GM18867 (cell line): ENCODE measurements at regions not wholly inside any gene's neighbourhood (a gene's known extent, or its start where the extent isn't known, plus 50 kb on each side); places are given as distances from the start of the nearest gene placed in this dataset.

Experiments
- ATAC-seq: cut with Tn5 transposase; IDR thresholded peaks from one replicate; pipeline ENCODE4 v1.9.1; 2021; ENCODE audit warnings: mild to moderate bottlenecking, moderate library complexity; ENCODE audit not compliant: unreplicated experiment

DNA sequence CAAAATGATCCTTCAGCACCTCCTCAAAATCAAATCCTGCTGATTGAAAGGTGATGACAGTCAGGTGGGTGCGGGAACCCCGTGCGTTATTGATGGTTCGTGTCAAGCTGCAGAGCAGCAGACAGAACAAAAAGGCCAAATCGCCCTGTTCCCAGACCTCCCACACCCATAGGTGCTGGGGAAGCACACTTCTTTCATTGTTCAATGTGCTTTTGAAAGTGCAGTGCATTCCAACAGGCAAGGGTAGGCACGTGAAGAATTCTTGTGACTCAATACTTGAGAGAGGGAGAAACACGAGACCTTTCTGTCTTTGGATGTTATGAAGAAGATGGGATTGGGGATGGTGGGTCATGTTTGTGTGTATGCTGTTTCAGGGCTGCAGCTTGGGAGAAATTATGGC, 514.0 kb downstream of the MCTP2 start:
- ATAC-seq: no peak

GRCh38 chr15:94747510-94747909, 516.1 kb downstream of the MCTP2 start:
- no peak for ATAC-seq

DNA sequence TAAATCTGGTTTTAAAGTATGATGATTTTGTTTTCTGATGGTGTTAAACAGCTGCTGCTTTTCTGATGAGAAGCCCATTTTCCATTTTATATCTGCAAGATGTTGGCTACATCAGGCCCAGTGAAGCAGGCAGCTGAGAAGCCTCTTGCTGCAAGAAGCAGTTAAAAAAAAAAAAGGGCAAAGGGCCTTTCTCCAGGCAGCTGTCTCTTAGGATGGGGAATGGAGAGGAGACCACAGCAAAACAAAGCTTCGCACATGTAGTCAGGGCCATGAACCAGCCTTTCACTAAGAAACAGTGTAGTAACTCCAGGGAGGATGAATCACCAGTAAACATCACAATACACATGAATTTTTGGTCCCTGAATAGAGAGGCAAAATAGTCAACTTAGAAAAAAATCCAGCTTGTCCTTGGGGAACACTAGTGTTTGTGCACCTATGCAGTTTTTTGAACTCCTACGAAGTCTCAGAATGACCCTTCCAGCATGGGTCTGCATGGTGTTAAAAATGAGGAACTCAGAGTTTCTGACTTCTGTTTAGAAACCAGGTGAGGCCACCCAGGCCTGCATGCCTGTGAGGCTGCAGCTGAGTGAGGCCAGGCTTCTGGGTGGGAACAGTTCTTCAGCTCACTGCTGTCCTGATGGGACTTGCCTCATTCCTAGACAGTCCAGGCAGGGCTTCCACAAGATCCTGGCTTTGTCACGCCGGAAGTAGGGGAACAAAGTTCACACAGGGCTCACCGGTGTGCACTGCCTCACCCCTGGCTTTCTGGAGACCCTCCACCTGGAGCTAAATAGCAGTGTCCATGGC, 518.7 kb downstream of the MCTP2 start:
- ATAC-seq: peak; percentile 84

DNA sequence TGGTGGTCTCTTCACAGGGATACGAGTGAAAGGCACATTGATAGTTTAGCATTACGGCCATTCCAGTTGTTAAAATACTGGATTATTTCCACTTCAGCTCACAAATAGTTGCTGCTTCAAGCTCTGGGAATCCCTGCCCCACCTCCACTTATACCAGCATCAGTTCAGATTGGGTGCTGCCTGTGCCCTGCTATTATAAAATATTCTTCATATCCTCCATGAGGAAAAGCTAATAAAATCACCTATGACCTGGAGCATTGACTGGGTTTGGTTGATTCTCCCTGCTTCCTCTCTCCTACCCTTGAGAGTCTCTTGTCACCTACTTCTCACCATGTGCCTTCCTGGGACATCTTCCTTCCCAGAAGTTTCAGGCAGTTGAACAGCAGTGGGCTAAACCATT, 529.0 kb downstream of the MCTP2 start:
- no peak for ATAC-seq

- no peak for ATAC-seq
Measured at GRCh38 chr15:94761574-94761973, 530.2 kb downstream of the MCTP2 start.

DNA sequence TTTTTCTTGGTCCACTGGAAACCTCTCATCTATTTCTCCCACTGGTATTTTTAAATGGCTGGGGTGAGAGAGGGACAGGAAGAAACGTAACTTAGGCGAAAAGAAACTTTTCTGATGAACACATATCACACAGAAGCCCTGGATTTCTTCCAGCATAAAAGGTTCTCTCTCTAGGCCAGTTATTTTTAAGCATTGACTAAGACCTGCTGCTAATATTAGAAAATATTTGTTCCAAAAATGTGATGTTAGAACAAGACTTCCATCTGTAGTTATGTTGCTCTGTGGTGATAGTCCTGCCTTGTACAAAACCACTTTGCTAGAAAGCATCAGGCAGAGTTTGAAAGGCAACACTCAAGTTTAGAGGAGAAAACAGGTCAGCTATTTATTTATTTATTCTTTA, 537.7 kb downstream of the MCTP2 start:
- ATAC-seq: no peak

GRCh38 chr15:94770199-94770598, 538.8 kb downstream of the MCTP2 start:
- no peak for ATAC-seq

DNA sequence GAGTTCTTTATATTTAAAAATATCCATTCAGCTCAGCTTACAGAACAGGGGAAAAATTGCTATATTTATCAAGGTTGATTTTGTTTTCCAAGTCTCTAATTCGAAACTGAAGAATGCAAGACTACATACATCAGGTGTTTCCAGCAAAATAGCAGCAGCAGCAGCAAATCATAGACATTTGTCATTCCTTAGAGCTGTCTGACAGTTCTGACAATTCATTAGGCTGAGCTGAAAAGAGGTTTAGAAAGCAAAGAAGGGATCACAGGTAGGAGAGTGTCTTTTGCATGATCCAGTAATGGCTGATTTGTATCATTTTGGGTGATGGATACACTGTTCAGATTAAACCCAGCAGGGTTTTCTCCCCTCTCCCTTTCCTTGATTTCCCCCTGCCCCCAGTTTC, 545.7 kb downstream of the MCTP2 start:
- no peak for ATAC-seq

- ATAC-seq: no peak
Measured at GRCh38 chr15:94778840-94779239, 547.5 kb downstream of the MCTP2 start.

DNA sequence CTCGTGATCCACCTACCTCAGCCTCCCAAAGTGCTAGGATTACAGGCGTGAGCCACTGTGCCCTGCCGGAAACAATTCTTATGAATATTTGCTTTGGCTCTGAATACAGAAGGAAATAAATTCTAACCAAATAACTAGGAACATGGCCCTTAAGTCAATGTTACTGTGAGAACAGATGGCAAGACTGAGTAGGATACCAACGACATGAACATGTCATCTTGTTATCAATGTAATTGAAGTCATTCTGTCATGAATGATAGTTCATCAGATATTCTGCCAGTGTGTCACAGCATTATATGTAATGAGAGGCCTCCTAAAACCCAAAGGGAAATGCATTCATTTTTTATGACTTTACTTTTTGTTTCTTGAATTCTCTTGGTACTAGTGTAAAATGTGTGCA, 548.8 kb downstream of the MCTP2 start:
- no peak for ATAC-seq

DNA sequence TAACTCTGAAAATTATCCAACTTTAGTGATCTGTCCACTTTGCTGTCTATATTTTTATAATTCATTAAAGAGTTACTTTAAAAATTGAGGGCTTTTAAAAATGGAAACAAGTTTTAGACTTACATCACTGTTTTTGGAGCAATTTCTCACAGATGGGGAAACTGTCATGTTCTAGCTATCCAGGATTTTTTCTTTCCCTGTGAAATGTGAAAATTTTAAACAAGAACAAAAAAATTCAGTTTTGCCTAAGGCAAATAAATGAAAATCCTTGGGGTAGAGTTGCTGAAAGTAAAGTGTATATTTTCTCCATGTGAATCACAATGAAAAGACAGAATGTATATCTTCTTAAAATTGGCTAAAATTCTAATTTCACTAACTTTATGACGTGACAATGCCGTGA, 553.7 kb downstream of the MCTP2 start:
- no peak for ATAC-seq

DNA sequence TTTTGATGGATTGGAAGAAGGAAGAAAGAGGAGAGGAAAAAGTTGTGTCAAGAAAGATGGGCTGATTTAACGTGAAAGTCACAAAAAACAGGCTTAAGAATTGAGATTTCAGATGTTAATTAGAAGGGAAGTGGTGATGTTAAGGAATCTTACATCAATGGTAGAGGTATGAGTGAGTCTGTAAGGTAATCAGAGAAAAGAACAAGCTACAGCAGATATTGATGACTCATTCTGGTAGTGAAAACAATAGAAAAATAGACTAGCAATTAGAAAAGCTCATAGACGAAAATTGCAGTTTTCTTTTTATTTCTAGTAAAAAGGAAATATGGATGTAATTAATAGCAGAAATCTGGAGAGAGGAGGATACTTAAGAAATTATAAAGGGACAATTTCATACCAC, 559.6 kb downstream of the MCTP2 start:
- no peak for ATAC-seq

DNA sequence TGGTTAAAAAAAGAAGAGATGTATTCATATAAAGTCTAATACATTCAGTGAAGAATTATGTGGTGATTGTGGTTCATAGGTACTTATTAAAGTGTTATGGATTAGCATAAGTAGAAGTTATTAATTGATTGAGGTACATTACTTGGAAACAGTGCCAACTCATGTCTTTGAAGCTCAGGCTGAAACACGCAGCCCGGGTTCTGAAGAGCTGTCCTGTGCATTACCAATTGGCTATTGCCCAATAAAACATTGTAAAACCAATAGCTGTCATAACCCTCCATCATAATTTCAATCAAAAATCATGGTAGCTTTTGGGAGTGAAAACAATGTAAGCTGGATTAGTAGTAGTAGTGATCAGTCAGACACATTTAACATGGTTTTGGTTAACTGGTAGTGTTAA, 560.1 kb downstream of the MCTP2 start:
- no peak for ATAC-seq

DNA sequence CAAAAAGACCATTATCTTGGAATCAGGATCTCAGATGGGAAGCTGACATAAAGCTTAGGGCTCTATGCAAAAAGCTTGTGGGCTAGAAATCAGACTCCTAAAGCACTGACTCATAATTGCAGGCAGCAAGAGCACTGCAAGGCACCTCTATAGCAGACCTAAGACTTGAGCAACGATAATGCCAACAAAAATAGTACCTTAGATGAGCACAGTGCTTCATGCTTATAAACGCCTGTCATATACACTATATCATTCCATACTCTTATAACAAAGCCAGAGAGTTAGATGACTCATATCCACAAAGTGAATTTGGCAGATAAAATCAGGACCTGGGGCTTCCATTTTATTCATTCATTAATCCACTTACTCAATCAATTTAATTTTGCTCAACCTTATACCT, 560.8 kb downstream of the MCTP2 start:
- no peak for ATAC-seq

- no peak for ATAC-seq
Measured at GRCh38 chr15:94793207-94793606, 561.8 kb downstream of the MCTP2 start.

- ATAC-seq: no peak
Measured at GRCh38 chr15:94793641-94794040, 562.3 kb downstream of the MCTP2 start.

DNA sequence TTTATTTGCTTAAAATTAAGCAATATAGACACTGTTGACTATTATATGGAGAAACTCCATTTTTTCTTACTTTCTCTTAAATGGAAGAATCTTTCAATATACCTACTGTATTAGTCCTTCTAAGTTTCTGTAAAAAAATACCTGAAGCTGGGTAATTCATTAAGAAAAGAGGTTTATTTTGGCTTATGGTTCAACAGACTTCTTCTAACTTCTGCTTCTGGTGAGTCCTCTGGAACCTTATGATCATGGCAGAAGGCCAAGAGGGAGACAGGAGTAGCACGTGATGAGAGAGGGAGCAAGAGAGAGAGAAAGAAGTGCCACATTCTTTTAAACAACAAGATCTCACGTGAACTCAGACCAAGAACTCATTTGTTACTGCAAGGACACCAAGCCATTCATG, 573.3 kb downstream of the MCTP2 start:
- no peak for ATAC-seq

DNA sequence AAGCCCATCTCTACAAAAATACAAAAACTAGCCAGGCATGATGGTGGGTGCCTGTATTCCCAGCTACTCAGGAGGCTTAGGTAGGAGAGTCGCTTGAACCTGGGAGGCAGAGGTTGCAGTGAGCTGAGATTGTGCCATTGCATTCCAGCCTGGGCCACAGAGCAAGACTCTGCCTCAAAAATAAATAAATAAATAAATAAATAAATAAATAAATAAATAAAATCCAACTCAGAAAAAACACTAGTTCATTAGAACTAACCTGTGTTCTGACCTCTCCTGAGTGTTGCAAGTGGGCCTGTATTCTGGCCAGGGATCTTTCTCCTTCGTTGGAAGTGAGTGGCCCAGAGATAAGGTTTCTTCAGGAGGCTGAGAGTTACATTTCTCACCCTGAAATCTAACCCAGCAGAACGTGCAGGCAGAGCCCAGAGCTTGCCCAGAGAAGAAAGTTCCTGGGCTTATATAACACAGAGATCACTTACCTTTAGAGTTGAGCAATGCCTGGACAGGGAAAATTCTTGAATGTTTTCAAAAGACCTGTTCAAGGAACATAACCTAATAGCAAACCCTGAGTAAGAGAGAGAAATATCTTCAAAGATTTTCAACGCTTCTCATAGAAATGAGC, 583.9 kb downstream of the MCTP2 start:
- ATAC-seq: no peak

DNA sequence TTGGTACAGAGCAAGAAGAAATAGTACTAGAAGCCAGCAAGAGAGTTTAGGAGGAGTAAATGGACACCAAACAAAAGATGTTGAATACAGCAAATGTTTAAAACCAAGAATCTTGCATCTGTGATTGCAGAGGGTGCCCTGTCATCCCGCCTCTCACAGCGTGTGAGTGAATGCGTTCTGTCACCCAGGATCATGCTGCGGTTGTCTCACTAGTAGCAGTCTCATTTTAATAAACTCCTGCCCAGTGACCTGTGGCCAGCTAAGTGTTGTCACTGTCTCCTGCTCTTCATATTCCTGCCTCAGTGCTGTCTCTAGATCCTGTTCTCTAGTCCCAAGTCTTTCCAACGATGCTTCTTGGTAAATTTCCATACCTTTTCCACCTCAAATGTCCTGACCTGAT, 584.6 kb downstream of the MCTP2 start:
- ATAC-seq: no peak

GRCh38 chr15:94829887-94830884, 598.8 kb downstream of the MCTP2 start:
- no peak for ATAC-seq

GRCh38 chr15:94834000-94834399, 602.6 kb downstream of the MCTP2 start:
- ATAC-seq: no peak

GRCh38 chr15:94834494-94834893, 603.1 kb downstream of the MCTP2 start:
- no peak for ATAC-seq
